Effector memory CD4-positive, alpha-beta T cell (primary cell): ENCODE measurements at regions not wholly inside any gene's neighbourhood (a gene's known extent, or its start where the extent isn't known, plus 50 kb on each side); places are given as distances from the start of the nearest gene placed in this dataset.

ENCODE experiments used
- DNase-seq, 3 donors: peaks; one replicate each; pipeline ENCODE4 v3.0.0-alpha.2; 2020
- H3K27ac ChIP-seq: 2 replicates; pipeline ENCODE4 v1.7.0; 2013; ENCODE audit warnings: mild to moderate bottlenecking, low read length, moderate library complexity; ENCODE audit not compliant: insufficient read depth, poor library complexity, severe bottlenecking
- H3K27me3 ChIP-seq: replicated peaks from 2 replicates; pipeline ENCODE4 v1.7.0; 2013; ENCODE audit warnings: mild to moderate bottlenecking, low read length; ENCODE audit not compliant: insufficient read depth, control insufficient read depth, poor library complexity, severe bottlenecking
- H3K36me3 ChIP-seq: 2 replicates; pipeline ENCODE4 v1.7.0; 2013; ENCODE audit warnings: mild to moderate bottlenecking, low read length, moderate library complexity; ENCODE audit not compliant: control insufficient read depth, insufficient read depth
- H3K4me1 ChIP-seq: 2 replicates; pipeline ENCODE4 v1.7.0; 2013; ENCODE audit warnings: low read length, mild to moderate bottlenecking; ENCODE audit not compliant: control insufficient read depth, insufficient read depth, poor library complexity, severe bottlenecking
- H3K4me3 ChIP-seq: 2 replicates; pipeline ENCODE4 v1.7.0; 2013; ENCODE audit warnings: low read length, low read depth, mild to moderate bottlenecking; ENCODE audit not compliant: insufficient read depth, poor library complexity, severe bottlenecking
- H3K9me3 ChIP-seq: 2 replicates; pipeline ENCODE4 v1.7.0; 2013; ENCODE audit warnings: mild to moderate bottlenecking, low read length, moderate library complexity; ENCODE audit not compliant: control insufficient read depth

- no peak overlapping the region for H3K27ac ChIP-seq
- no peaks in the 10 kb centered on the region for H3K27me3 ChIP-seq
- no peaks in the 10 kb centered on the region for H3K9me3 ChIP-seq
- H3K36me3 ChIP-seq: no peaks in the 10 kb centered on the region
- no peak for DNase-seq
- no peaks in the 10 kb centered on the region for H3K4me1 ChIP-seq
- no peak overlapping the region for H3K4me3 ChIP-seq
Observed at GRCh38 chr4:100108869-100109268, 81.4 kb downstream of the DDIT4L start.

GRCh38 chr4:100106982-100107381, 83.3 kb downstream of the DDIT4L start:
- DNase-seq: no peak
- Histone ChIP-seq H3K36me3 (no peaks in the 10 kb centered on the region), H3K4me3 (no peak overlapping the region), H3K9me3 (no peaks in the 10 kb centered on the region), H3K27me3 (no peaks in the 10 kb centered on the region), H3K27ac (no peak overlapping the region), H3K4me1 (no peaks in the 10 kb centered on the region)

- H3K27me3 ChIP-seq: no peaks in the 10 kb centered on the region
- H3K4me1 ChIP-seq: no peaks in the 10 kb centered on the region
- H3K27ac ChIP-seq: no peak overlapping the region
- no peaks in the 10 kb centered on the region for H3K9me3 ChIP-seq
- no peak overlapping the region for H3K4me3 ChIP-seq
- DNase-seq: no peak
- H3K36me3 ChIP-seq: no peaks in the 10 kb centered on the region
Observed at GRCh38 chr4:100103671-100104070, 86.6 kb downstream of the DDIT4L start.

- no peak for DNase-seq
- no peak overlapping the region for H3K4me3 ChIP-seq
- H3K4me1 ChIP-seq: no peaks in the 10 kb centered on the region
- H3K36me3 ChIP-seq: no peaks in the 10 kb centered on the region
- no peak overlapping the region for H3K27ac ChIP-seq
- H3K9me3 ChIP-seq: no peaks in the 10 kb centered on the region
- H3K27me3 ChIP-seq: no peaks in the 10 kb centered on the region
Observed at GRCh38 chr4:100100985-100101384, 89.3 kb downstream of the DDIT4L start.

- no peak for DNase-seq
- H3K9me3 ChIP-seq: no peaks in the 10 kb centered on the region
- no peak overlapping the region for H3K27ac ChIP-seq
- H3K4me3 ChIP-seq: no peak overlapping the region
- H3K36me3 ChIP-seq: no peaks in the 10 kb centered on the region
- H3K27me3 ChIP-seq: no peaks in the 10 kb centered on the region
- H3K4me1 ChIP-seq: no peaks in the 10 kb centered on the region
Observed at GRCh38 chr4:100099746-100100145, 90.5 kb downstream of the DDIT4L start.

GRCh38 chr4:100098681-100099080, 91.6 kb downstream of the DDIT4L start:
- DNase-seq: no peak
- Histone ChIP-seq H3K4me3 (no peak overlapping the region), H3K27ac (no peak overlapping the region), H3K4me1 (peaks cover 1% of the 10 kb centered on the region), H3K9me3 (no peaks in the 10 kb centered on the region), H3K27me3 (no peaks in the 10 kb centered on the region), H3K36me3 (no peaks in the 10 kb centered on the region)

GRCh38 chr4:100098011-100098545, 92.2 kb downstream of the DDIT4L start:
- Histone ChIP-seq H3K9me3 (no peaks in the 10 kb centered on the region), H3K4me1 (peaks cover 6% of the 10 kb centered on the region), H3K36me3 (no peaks in the 10 kb centered on the region), H3K27me3 (no peaks in the 10 kb centered on the region), H3K4me3 (no peak overlapping the region), H3K27ac (no peak overlapping the region)
- DNase-seq: no peak

- no peaks in the 10 kb centered on the region for H3K27me3 ChIP-seq
- H3K9me3 ChIP-seq: no peaks in the 10 kb centered on the region
- peaks cover 6% of the 10 kb centered on the region for H3K4me1 ChIP-seq
- H3K27ac ChIP-seq: no peak overlapping the region
- DNase-seq: peak; percentile 6 to 15 (median 8)
- H3K4me3 ChIP-seq: no peak overlapping the region
- H3K36me3 ChIP-seq: no peaks in the 10 kb centered on the region
Observed at GRCh38 chr4:100095729-100096595, 94.3 kb downstream of the DDIT4L start.

GRCh38 chr4:100093091-100093866, 97.0 kb downstream of the DDIT4L start:
- DNase-seq: peak; percentile 76 to 81 (median 79)

GRCh38 chr4:100087743-100088142, 102.5 kb downstream of the DDIT4L start:
- no peak for DNase-seq
- Histone ChIP-seq H3K27ac (no peak overlapping the region), H3K27me3 (no peaks in the 10 kb centered on the region), H3K36me3 (no peaks in the 10 kb centered on the region), H3K4me3 (no peak overlapping the region), H3K4me1 (no peaks in the 10 kb centered on the region), H3K9me3 (no peaks in the 10 kb centered on the region)

More at GRCh38 chr4:100093091-100093866, 97.0 kb downstream of the DDIT4L start:
- H3K4me1 ChIP-seq: peaks cover 6% of the 10 kb centered on the region
- no peak overlapping the region for H3K4me3 ChIP-seq
- H3K9me3 ChIP-seq: no peaks in the 10 kb centered on the region
- no peaks in the 10 kb centered on the region for H3K36me3 ChIP-seq
- H3K27ac ChIP-seq: peak overlapping the region; percentile 31
- H3K27me3 ChIP-seq: no peaks in the 10 kb centered on the region
